ENCODE measurements at regions not wholly inside any gene's neighbourhood (a gene's known extent, or its start where the extent isn't known, plus 50 kb on each side); places are given as distances from the start of the nearest gene placed in this dataset.
"Not testable (repeated sequence)": the region's sequence is repeated elsewhere in the genome, so short reads cannot be mapped to it uniquely, and the experiment has no call there.

GRCh38 chr9:2279138-2279537 lies 264.0 kb downstream of the SMARCA2 start:
- not testable (repeated sequence) for DNase-seq

- DNase-seq, result no peak
These were observed 266.1 kb downstream of the SMARCA2 start for GRCh38 chr9:2281031-2281802.

DNA sequence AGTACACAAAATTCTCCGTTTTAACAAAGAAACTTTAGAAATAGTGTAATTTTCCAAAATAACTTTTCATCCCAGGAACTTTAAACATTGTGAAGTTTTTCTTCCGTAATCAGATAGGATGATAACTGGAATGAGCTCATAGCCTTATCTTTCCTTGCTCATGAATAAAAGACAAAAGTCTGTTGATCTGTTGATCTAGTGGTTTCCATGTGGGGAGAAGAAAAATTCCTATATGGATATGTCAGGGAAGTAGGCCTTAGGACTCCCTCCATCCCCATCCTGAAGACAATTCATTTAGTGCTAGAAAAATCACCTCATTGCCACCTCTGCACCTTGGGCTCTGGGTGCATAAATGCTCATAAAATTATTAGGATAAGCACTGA lies 266.6 kb downstream of the SMARCA2 start:
- no peak for DNase-seq

DNA sequence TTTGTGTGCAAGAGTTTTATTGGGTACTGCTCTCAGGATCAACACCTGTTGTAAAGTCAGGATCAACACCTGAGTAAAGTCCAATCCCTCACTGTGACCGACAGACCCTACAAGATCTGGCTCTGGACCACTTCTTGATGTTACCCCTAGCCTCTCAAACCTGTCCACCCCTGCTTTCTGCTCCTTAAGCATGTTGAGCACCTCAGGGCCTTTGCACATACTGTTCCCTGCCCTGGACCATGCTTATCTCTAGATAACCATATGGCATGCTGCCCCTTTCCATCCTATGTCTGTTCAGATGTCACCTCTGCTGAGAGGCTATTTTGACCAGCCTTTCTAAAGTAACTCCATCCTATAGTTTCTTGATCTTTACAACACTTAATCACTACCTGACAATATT lies 269.6 kb downstream of the SMARCA2 start:
- DNase-seq, result no peak

GRCh38 chr9:2285416-2286332 lies 270.5 kb downstream of the SMARCA2 start:
- DNase-seq, result no peak

DNA sequence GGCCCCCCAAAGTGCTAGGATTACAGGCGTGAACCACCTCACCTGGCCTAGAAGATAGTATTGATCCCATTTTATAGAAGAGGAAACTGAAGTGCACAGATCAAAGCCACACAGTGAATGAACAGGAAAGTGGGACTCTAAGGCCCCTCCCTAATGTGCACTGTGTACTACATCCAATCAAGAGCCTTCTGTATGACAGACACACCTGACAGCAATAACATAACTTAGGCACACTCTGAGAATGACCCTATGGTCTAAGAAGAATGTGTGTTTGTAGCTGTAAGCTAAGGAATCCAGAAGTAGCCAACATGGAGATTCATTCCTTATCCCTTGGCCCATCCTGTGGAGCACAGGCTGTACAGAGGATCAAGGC lies 271.2 kb downstream of the SMARCA2 start:
- no peak for DNase-seq

GRCh38 chr9:2286825-2287455 lies 271.8 kb downstream of the SMARCA2 start:
- DNase-seq, result no peak

DNA sequence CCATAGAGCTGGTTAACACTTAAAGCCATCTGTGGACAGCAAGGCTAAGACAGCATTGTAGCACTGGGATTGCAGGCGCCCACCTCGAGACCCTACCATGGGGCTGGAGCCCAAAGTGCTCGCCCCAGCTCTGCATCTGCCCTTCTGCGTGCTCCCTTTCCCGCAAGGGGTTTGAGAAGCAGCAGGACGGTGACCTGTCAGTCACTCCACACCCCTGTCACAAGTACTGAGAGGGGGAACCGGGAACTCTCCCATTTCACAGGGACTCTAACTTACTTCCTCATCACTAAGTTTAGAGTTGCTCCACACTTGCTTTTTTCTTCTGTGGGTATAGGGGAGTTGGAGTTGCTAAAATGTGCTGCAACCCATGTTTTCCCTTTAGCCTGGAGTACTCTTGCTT lies 273.2 kb downstream of the SMARCA2 start:
- no peak for DNase-seq

- no peak for DNase-seq
These were observed 274.1 kb downstream of the SMARCA2 start for GRCh38 chr9:2289263-2289662.

DNA sequence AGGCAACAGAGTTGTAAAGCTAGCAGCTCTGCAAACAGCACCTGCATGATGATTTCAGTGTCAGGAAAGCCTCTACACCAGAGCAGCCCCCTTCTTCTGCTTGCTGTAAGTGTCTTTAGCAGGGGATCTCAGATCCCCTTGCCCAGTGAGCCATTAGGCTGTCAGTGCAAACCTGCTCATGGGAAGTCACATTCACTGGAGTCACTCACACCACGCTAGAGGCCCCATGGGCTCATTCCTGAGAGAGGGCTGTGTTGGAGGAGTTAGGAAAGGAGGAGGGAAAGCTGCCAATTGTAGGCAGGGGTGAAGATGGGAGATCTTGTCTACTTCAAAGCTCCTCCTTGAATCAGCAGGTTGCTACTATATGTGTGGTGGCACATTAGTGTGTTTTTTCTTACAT lies 275.2 kb downstream of the SMARCA2 start:
- DNase-seq, result no peak

GRCh38 chr9:2291980-2292704 lies 277.0 kb downstream of the SMARCA2 start:
- peak; percentile 81 for DNase-seq

- no peak for DNase-seq
These were observed 277.6 kb downstream of the SMARCA2 start for GRCh38 chr9:2292733-2293132.

GRCh38 chr9:2297771-2298170 lies 282.6 kb downstream of the SMARCA2 start:
- no peak for DNase-seq

GRCh38 chr9:2298217-2298616 lies 283.1 kb downstream of the SMARCA2 start:
- DNase-seq, result no peak

DNA sequence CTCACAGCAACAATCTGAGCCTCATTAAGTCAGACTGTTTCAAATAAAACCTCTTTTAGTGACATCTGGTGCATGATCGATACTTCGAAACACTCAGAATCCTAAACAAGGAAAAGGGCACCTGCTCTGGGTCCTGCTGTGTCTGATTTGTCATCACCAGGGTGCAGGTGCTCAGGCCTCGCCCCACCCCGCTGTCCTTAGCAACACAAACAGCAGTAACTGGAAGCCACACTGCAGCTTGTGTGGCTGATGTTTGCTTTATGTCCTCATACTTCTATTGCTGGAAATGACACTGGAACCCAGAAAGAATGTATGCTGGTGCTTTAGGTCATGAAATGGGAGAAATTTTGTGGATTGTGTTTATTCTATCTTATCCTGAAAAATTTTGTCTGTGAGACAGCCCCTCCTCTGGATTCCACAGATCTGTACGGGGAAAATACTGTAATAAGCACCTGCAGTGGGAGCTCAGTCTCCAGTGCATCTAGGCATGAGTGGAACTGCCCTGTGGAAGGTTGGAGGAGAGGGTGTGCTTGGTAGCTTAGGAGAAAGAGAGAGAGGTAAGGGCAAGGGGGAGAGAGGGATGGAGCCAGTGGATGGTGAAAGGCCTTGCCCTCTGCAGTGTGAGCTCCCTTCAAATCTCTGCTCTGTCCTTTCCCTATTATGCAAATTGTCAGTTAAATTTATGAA lies 284.2 kb downstream of the SMARCA2 start:
- no peak for DNase-seq

GRCh38 chr9:2299843-2300205 lies 284.7 kb downstream of the SMARCA2 start:
- DNase-seq, result no peak

GRCh38 chr9:2300325-2300724 lies 285.2 kb downstream of the SMARCA2 start:
- DNase-seq, result no peak

GRCh38 chr9:2302606-2303005 lies 287.5 kb downstream of the SMARCA2 start:
- no peak for DNase-seq

DNA sequence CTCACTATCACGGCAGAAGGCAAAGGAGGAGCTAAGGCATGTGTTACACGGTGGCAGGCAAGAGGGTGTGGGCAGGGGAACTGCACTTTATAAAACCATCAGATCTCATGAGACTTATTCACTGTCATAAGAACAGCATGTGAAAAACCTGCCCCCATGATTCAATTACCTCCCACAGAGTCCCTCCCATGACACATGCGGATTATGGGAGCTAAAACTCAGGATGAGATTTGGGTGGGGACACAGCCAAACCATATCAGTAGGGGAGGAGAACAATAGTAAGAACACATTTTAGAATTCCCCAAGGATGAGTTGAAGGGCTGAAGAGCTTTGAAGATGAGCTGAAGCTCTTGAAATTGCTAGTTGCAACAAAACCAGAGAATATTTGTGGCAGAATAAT lies 287.9 kb downstream of the SMARCA2 start:
- no peak for DNase-seq

DNA sequence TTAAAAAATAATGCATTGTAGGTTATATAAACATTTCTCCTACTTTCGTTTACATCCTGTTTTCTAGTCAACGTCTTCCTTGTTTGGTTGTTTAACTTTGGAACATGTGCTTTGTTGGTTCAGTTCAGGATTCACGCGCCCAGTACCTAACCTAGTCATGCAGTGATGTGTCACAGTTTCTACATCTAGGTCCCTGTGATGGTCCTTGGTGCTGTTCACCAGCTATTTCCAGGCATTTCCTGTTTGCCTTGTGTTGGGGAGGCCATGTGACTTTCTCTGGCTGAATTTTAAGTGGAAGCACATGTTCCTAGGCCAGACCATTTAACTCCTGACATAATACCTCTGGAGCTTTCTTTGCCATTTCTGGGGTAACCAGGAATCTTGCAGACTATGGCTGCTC lies 292.3 kb downstream of the SMARCA2 start:
- DNase-seq, result no peak

GRCh38 chr9:2311920-2312319 lies 296.8 kb downstream of the SMARCA2 start:
- no peak for DNase-seq

GRCh38 chr9:2313512-2313911 lies 298.4 kb downstream of the SMARCA2 start:
- DNase-seq, result no peak

GRCh38 chr9:2317591-2317990 lies 302.4 kb downstream of the SMARCA2 start:
- no peak for DNase-seq

Data from DMS 273 treated with DMSO at 0.1 percent for 48 hours (cell line).